ENCODE measurements at regions not wholly inside any gene's neighbourhood (a gene's known extent, or its start where the extent isn't known, plus 50 kb on each side); places are given as distances from the start of the nearest gene placed in this dataset.

DNA sequence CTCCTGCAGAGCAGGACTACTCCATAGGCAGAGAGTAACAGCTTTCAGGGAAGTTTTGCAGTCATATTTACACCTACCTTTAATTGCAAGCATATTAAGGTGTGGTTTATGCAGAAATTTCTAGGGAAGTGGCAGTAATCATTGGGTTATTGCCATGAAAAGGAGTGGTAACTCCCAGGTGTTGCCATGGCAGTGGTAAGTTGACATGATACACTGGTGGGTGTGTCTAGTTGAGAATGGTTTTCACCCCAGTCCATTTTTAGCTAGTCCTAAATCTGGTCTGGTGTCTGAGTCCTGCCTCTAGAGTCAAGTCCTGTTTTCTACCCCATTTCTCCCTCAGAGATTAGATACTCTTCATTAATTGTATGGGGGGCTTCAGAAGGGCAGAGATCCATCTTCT lies 128.4 kb upstream of the GMNC start:
- Histone ChIP-seq H3K36me3 (no peaks in the 10 kb centered on the region), H3K9me3 (no peaks in the 10 kb centered on the region), H3K4me3 (ENCODE audit: low read depth, low read length) (no peak overlapping the region), H3K27me3 (no peaks in the 10 kb centered on the region), H3K4me1 (no peaks in the 10 kb centered on the region)
- DNase-seq = no peak
- no peak for TF ChIP-seq CTCF (IDR thresholded peaks at IDR 0.05; ENCODE audit: low read depth, low read length)

- no peaks in the 10 kb centered on the region for H3K36me3 ChIP-seq
- H3K27me3 ChIP-seq = no peaks in the 10 kb centered on the region
- DNase-seq = no peak
- no peak overlapping the region for H3K4me3 ChIP-seq (ENCODE audit: low read depth, low read length)
- TF ChIP-seq CTCF (IDR thresholded peaks at IDR 0.05; ENCODE audit: low read depth, low read length) = no peak
- no peaks in the 10 kb centered on the region for H3K4me1 ChIP-seq
- H3K9me3 ChIP-seq = no peaks in the 10 kb centered on the region
Observed at GRCh38 chr3:190989218-190989617, 126.7 kb upstream of the GMNC start.

- no peaks in the 10 kb centered on the region for H3K36me3 ChIP-seq
- no peak for TF ChIP-seq CTCF (IDR thresholded peaks at IDR 0.05; ENCODE audit: low read depth, low read length)
- H3K4me3 ChIP-seq (ENCODE audit: low read depth, low read length) = no peak overlapping the region
- no peak for DNase-seq
- H3K9me3 ChIP-seq = no peaks in the 10 kb centered on the region
- no peaks in the 10 kb centered on the region for H3K27me3 ChIP-seq
- H3K4me1 ChIP-seq = no peaks in the 10 kb centered on the region
Observed at GRCh38 chr3:190988102-190988501, 125.6 kb upstream of the GMNC start.

DNA sequence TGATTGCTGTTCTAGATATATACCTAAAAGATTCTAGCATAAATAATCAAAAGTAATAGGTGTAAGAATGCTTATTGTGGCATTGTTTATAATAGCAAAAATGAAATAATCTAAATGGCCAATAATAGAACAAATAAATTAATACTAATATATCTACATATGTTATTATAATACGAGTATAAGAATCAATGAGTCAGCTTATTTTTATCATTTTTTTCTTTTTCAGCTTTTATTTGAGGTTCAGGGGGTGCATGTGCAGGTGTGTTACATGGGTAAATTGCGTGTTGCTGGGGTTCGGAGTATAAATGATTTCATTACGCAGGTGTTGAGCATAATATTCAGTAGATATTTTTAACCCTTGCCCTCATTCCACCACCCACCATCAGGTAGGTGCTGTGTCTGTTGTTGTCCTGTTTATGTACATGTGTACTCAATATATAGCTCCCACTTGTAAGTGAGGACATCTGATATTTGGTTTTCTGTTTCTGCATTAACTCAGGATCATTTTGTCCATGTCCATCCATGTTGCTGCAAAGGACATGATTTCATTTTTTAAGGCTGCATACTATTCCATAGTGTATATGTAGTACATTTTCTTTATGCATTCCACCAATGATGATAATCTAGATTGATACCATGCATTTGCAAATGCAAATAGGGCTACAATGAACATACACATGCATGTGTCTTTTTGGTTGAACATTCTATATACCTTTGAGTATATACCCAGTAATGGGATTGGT lies 122.2 kb upstream of the GMNC start:
- no peak for DNase-seq
- Histone ChIP-seq H3K4me3 (ENCODE audit: low read depth, low read length) (no peak overlapping the region), H3K9me3 (no peaks in the 10 kb centered on the region), H3K36me3 (no peaks in the 10 kb centered on the region), H3K4me1 (no peaks in the 10 kb centered on the region), H3K27me3 (no peaks in the 10 kb centered on the region)
- no peak for TF ChIP-seq CTCF (IDR thresholded peaks at IDR 0.05; ENCODE audit: low read depth, low read length)

GRCh38 chr3:190983875-190984274 lies 121.4 kb upstream of the GMNC start:
- Histone ChIP-seq H3K27me3 (no peaks in the 10 kb centered on the region), H3K4me3 (ENCODE audit: low read depth, low read length) (no peak overlapping the region), H3K36me3 (no peaks in the 10 kb centered on the region), H3K4me1 (no peaks in the 10 kb centered on the region), H3K9me3 (no peaks in the 10 kb centered on the region)
- no peak for DNase-seq
- no peak for TF ChIP-seq CTCF (IDR thresholded peaks at IDR 0.05; ENCODE audit: low read depth, low read length)

DNA sequence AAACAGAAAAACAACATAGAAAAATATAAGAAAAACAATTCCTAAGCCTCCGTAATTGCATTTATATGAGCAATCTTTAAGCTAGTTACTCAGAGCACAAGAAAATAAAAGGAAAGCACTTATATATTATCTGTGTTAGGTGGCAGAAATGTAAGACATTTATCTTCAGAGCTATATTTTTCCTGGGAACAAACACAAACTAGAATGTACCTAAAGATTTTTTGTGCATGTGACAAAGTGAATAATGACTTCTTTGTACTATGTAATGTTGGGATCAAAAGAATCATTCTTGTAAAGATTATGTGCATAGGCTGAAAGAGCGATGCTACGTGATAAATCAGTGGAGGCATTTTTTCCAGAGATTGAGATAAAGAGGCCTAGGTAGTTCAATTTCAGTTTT lies 111.3 kb upstream of the GMNC start:
- Histone ChIP-seq H3K4me1 (no peaks in the 10 kb centered on the region), H3K9me3 (no peaks in the 10 kb centered on the region), H3K4me3 (ENCODE audit: low read depth, low read length) (no peak overlapping the region), H3K27me3 (no peaks in the 10 kb centered on the region), H3K36me3 (no peaks in the 10 kb centered on the region)
- no peak for DNase-seq
- no peak for TF ChIP-seq CTCF (IDR thresholded peaks at IDR 0.05; ENCODE audit: low read depth, low read length)

Data from BE2C (cell line).